ENCODE measurements at regions not wholly inside any gene's neighbourhood (a gene's known extent, or its start where the extent isn't known, plus 50 kb on each side); places are given as distances from the start of the nearest gene placed in this dataset.

- TF ChIP-seq CTCF (IDR thresholded peaks at IDR 0.05; ENCODE audit: insufficient read depth, low read length), result no peak
- no peak overlapping the region for H3K4me3 ChIP-seq (ENCODE audit: low read depth, low read length)
- no peak for DNase-seq (ENCODE audit: low read depth)
Observed at GRCh38 chr4:3679071-3679825, 86.9 kb upstream of the ADRA2C start.

- no peak for DNase-seq (ENCODE audit: low read depth)
- H3K4me3 ChIP-seq (ENCODE audit: low read depth, low read length), result no peak overlapping the region
- no peak for TF ChIP-seq CTCF (IDR thresholded peaks at IDR 0.05; ENCODE audit: insufficient read depth, low read length)
Observed at GRCh38 chr4:3677748-3678070, 88.5 kb upstream of the ADRA2C start.

- DNase-seq (ENCODE audit: low read depth), result no peak
- no peak for TF ChIP-seq CTCF (IDR thresholded peaks at IDR 0.05; ENCODE audit: insufficient read depth, low read length)
- H3K4me3 ChIP-seq (ENCODE audit: low read depth, low read length), result no peak overlapping the region
Observed at GRCh38 chr4:3676907-3677747, 89.1 kb upstream of the ADRA2C start.

GRCh38 chr4:3676196-3676595 is 90.0 kb upstream of the ADRA2C start:
- no peak for DNase-seq (ENCODE audit: low read depth)
- H3K4me3 ChIP-seq (ENCODE audit: low read depth, low read length), result no peak overlapping the region

GRCh38 chr4:3675251-3676115 is 90.7 kb upstream of the ADRA2C start:
- DNase-seq (ENCODE audit: low read depth), result no peak
- no peak overlapping the region for H3K4me3 ChIP-seq (ENCODE audit: low read depth, low read length)
- TF ChIP-seq CTCF (IDR thresholded peaks at IDR 0.05; ENCODE audit: insufficient read depth, low read length), result no peak

More at GRCh38 chr4:3676196-3676595, 90.0 kb upstream of the ADRA2C start:
- no peak for TF ChIP-seq CTCF (IDR thresholded peaks at IDR 0.05; ENCODE audit: insufficient read depth, low read length)

- TF ChIP-seq CTCF (IDR thresholded peaks at IDR 0.05; ENCODE audit: insufficient read depth, low read length), result no peak
- H3K4me3 ChIP-seq (ENCODE audit: low read depth, low read length), result no peak overlapping the region
Observed at GRCh38 chr4:3674479-3674851, 91.7 kb upstream of the ADRA2C start.

More at GRCh38 chr4:3674479-3674851, 91.7 kb upstream of the ADRA2C start:
- no peak for DNase-seq (ENCODE audit: low read depth)

Measured in fibroblast of the aortic adventitia (primary cell).